Endodermal cell (in vitro differentiated cells): ENCODE measurements at regions not wholly inside any gene's neighbourhood (a gene's known extent, or its start where the extent isn't known, plus 50 kb on each side); places are given as distances from the start of the nearest gene placed in this dataset.

ENCODE experiments used
- DNase-seq: peaks from one replicate; pipeline ENCODE4 v3.0.0-alpha.2; 2017
- H3K27ac ChIP-seq: 2 replicates; pipeline ENCODE4 v1.5.1; 2013; ENCODE audit warnings: mild to moderate bottlenecking, low read depth, low read length, moderate library complexity
- H3K27me3 ChIP-seq: 2 replicates; pipeline ENCODE4 v1.6.1; 2013; ENCODE audit warnings: mild to moderate bottlenecking, low read length, moderate library complexity; ENCODE audit not compliant: insufficient read depth, control insufficient read depth, poor library complexity, severe bottlenecking
- H3K36me3 ChIP-seq: 2 replicates; pipeline ENCODE4 v1.7.0; 2013; ENCODE audit warnings: mild to moderate bottlenecking, low read length, moderate library complexity; ENCODE audit not compliant: control insufficient read depth, insufficient read depth
- H3K4me1 ChIP-seq: one replicate; pipeline ENCODE4 v1.7.0; 2013; ENCODE audit warnings: low read length; ENCODE audit not compliant: control insufficient read depth, insufficient read depth
- H3K4me3 ChIP-seq: 2 replicates; pipeline ENCODE4 v1.5.1; 2013; ENCODE audit warnings: mild to moderate bottlenecking, low read length, moderate library complexity
- H3K9ac ChIP-seq: 2 replicates; pipeline ENCODE4 v1.6.1; 2013; ENCODE audit warnings: mild to moderate bottlenecking, low read length, moderate library complexity; ENCODE audit not compliant: poor library complexity, severe bottlenecking; ENCODE audit errors: extremely low read depth
- H3K9me3 ChIP-seq: 2 replicates; pipeline ENCODE4 v1.6.1; 2013; ENCODE audit warnings: mild to moderate bottlenecking, low read length, moderate library complexity; ENCODE audit not compliant: control insufficient read depth
- H3K27ac Mint-ChIP-seq: 2 replicates; pipeline ENCODE4 v1.8.0; 2020; ENCODE audit warnings: mixed read lengths
- H3K27me3 Mint-ChIP-seq: 2 replicates; pipeline ENCODE4 v1.8.0; 2021; ENCODE audit warnings: mild to moderate bottlenecking, mixed read lengths; ENCODE audit not compliant: insufficient read depth
- H3K36me3 Mint-ChIP-seq: 2 replicates; pipeline ENCODE4 v1.8.0; 2020; ENCODE audit warnings: low read depth, mixed read lengths
- H3K4me1 Mint-ChIP-seq: 2 replicates; pipeline ENCODE4 v1.8.0; 2020; ENCODE audit warnings: mixed read lengths
- H3K4me3 Mint-ChIP-seq: 2 replicates; pipeline ENCODE4 v1.8.0; 2020; ENCODE audit warnings: mild to moderate bottlenecking, moderate library complexity, mixed read lengths
- H3K9me3 Mint-ChIP-seq: 2 replicates; pipeline ENCODE4 v1.8.0; 2020; ENCODE audit warnings: mild to moderate bottlenecking, mixed read lengths
- WGBS, 2 experiments: methylation state at CpG; one replicate each; pipeline versions ENCODE4 v1.1.5 to v1.1.7; 2013; ENCODE audit warnings: missing lambda C conversion rate in 2 of 2, mixed read lengths in 1 of 2; ENCODE audit not compliant: insufficient coverage in 1 of 2, insufficient read length in 1 of 2; 5-methylcytosine and 5-hydroxymethylcytosine counted together
- TF ChIP-seq, protein P1 (sequence below): fragments of 200-600 bp; sonication (generic); conservative IDR thresholded peaks from 2 replicates; pipeline ENCODE4 v1.5.0; 2021; ENCODE audit warnings: antibody characterized with exemption, mild to moderate bottlenecking

- no peak overlapping the region for H3K27ac ChIP-seq
- no peaks in the 10 kb centered on the region for H3K4me1 ChIP-seq
- Mint-ChIP-seq H3K27ac (no peak overlapping the region), H3K4me1 (peaks cover 19% of the 10 kb centered on the region), H3K36me3 (no peaks in the 10 kb centered on the region), H3K27me3 (no peaks in the 10 kb centered on the region), H3K9me3 (no peaks in the 10 kb centered on the region), H3K4me3 (no peak overlapping the region)
- TF ChIP-seq, protein P1, sequence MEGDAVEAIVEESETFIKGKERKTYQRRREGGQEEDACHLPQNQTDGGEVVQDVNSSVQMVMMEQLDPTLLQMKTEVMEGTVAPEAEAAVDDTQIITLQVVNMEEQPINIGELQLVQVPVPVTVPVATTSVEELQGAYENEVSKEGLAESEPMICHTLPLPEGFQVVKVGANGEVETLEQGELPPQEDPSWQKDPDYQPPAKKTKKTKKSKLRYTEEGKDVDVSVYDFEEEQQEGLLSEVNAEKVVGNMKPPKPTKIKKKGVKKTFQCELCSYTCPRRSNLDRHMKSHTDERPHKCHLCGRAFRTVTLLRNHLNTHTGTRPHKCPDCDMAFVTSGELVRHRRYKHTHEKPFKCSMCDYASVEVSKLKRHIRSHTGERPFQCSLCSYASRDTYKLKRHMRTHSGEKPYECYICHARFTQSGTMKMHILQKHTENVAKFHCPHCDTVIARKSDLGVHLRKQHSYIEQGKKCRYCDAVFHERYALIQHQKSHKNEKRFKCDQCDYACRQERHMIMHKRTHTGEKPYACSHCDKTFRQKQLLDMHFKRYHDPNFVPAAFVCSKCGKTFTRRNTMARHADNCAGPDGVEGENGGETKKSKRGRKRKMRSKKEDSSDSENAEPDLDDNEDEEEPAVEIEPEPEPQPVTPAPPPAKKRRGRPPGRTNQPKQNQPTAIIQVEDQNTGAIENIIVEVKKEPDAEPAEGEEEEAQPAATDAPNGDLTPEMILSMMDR, result no peak
- no peaks in the 10 kb centered on the region for H3K36me3 ChIP-seq
- no peaks in the 10 kb centered on the region for H3K9me3 ChIP-seq
- WGBS, 2 experiments, result 94 to 97% methylated on average over 10 to 11 of the region's 11 CpGs
- no peak overlapping the region for H3K9ac ChIP-seq
- H3K27me3 ChIP-seq, result no peaks in the 10 kb centered on the region
- DNase-seq, result no peak
- no peak overlapping the region for H3K4me3 ChIP-seq
Measured at GRCh38 chr6:121653624-121654008, 218.2 kb downstream of the GJA1 start.

GRCh38 chr6:121657972-121658371 lies 222.5 kb downstream of the GJA1 start:
- no peaks in the 10 kb centered on the region for H3K4me1 ChIP-seq
- Mint-ChIP-seq H3K4me1 (peaks cover 2% of the 10 kb centered on the region), H3K36me3 (no peaks in the 10 kb centered on the region), H3K27me3 (no peaks in the 10 kb centered on the region), H3K4me3 (no peak overlapping the region), H3K27ac (no peak overlapping the region), H3K9me3 (no peaks in the 10 kb centered on the region)
- H3K4me3 ChIP-seq, result no peak overlapping the region
- no peak overlapping the region for H3K9ac ChIP-seq
- H3K9me3 ChIP-seq, result no peaks in the 10 kb centered on the region
- no peaks in the 10 kb centered on the region for H3K27me3 ChIP-seq
- no peak overlapping the region for H3K27ac ChIP-seq
- DNase-seq, result no peak
- TF ChIP-seq, protein P1, result no peak
- H3K36me3 ChIP-seq, result no peaks in the 10 kb centered on the region

DNA sequence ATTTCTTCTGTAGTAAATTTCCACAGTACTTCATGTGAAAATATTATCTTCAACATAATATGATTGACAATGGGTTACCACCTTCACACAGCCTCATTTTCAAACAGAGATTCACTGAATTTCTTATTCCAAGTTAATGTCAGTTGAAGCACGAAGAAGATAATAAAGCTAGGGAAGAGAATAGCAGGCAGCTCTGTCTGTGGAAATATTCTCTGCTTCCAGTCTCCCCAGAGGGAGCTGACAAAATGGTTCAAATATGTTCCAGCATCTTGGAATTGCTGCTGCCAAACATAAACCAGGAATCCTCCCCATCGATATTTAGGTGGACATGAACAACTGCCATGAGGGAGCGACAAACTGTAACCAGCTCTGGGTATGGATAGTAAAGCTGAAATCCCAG lies 224.8 kb downstream of the GJA1 start:
- no peaks in the 10 kb centered on the region for H3K9me3 ChIP-seq
- no peaks in the 10 kb centered on the region for H3K4me1 ChIP-seq
- Mint-ChIP-seq H3K4me1 (no peaks in the 10 kb centered on the region), H3K27ac (no peak overlapping the region), H3K36me3 (no peaks in the 10 kb centered on the region), H3K9me3 (no peaks in the 10 kb centered on the region), H3K27me3 (no peaks in the 10 kb centered on the region), H3K4me3 (no peak overlapping the region)
- no peak overlapping the region for H3K4me3 ChIP-seq
- TF ChIP-seq, protein P1, result no peak
- no peak overlapping the region for H3K27ac ChIP-seq
- no peaks in the 10 kb centered on the region for H3K27me3 ChIP-seq
- 87 to 89% methylated on average over 2 to 3 of the region's 3 CpGs for WGBS, 2 experiments
- DNase-seq, result no peak
- H3K36me3 ChIP-seq, result no peaks in the 10 kb centered on the region
- no peak overlapping the region for H3K9ac ChIP-seq
